Heart left ventricle (tissue), 16 donors: ENCODE measurements at regions not wholly inside any gene's neighbourhood (a gene's known extent, or its start where the extent isn't known, plus 50 kb on each side); places are given as distances from the start of the nearest gene placed in this dataset.
"Not testable (repeated sequence)": the region's sequence is repeated elsewhere in the genome, so short reads cannot be mapped to it uniquely, and the experiment has no call there.

Source experiments
- ATAC-seq, 4 donors: fragments of 200-7000 bp; cut with Tn5 transposase; one replicate each; pipeline ENCODE4 v1.9.1; 2020 to 2022; ENCODE audit warnings: moderate library complexity in 4 of 4, mild to moderate bottlenecking in 3 of 4, moderate number of reproducible peaks in 1 of 4
- DNase-seq, 5 donors: peaks; one replicate each; pipeline ENCODE4 v3.0.0-alpha.2; 2020
- H3K27ac ChIP-seq, 12 donors: fragments of 200-600 bp; sonication (generic) in 4 of 12; one replicate each; pipeline versions ENCODE4 v1.5.0 to v1.8.0; 2016 to 2022; ENCODE audit warnings: mild to moderate bottlenecking in 2 of 12
- H3K27me3 ChIP-seq, 9 donors: fragments of 200-600 bp; sonication (generic) in 2 of 9; one replicate each; pipeline versions ENCODE4 v1.5.1 to v1.8.0; 2016 to 2022; ENCODE audit warnings: mild to moderate bottlenecking in 3 of 9
- H3K36me3 ChIP-seq, 9 donors: fragments of 200-600 bp; sonication (generic) in 2 of 9; one replicate each; pipeline versions ENCODE4 v1.5.0 to v1.8.0; 2018 to 2022; ENCODE audit warnings: mild to moderate bottlenecking in 2 of 9
- H3K4me1 ChIP-seq, 12 donors: fragments of 200-600 bp; sonication (generic) in 4 of 12; one replicate each; pipeline versions ENCODE4 v1.5.0 to v1.8.0; 2016 to 2022; ENCODE audit warnings: mild to moderate bottlenecking in 3 of 12
- H3K4me3 ChIP-seq, 12 donors: fragments of 200-600 bp; sonication (generic) in 4 of 12; one replicate each; pipeline versions ENCODE4 v1.5.0 to v1.8.0; 2017 to 2022; ENCODE audit warnings: mild to moderate bottlenecking in 9 of 12, moderate library complexity in 4 of 12
- H3K9me3 ChIP-seq, 12 donors: fragments of 200-600 bp; sonication (generic) in 4 of 12; one replicate each; pipeline versions ENCODE4 v1.5.0 to v1.8.0; 2016 to 2022; ENCODE audit warnings: mild to moderate bottlenecking in 1 of 12
- POLR2A ChIP-seq, 2 donors: fragments of 450-650 bp; IDR thresholded peaks; one replicate each; pipeline ENCODE4 v1.6.1; 2017; ENCODE audit warnings: antibody characterized with exemption in 2 of 2, mild to moderate bottlenecking in 2 of 2, moderate library complexity in 2 of 2
- WGBS, 4 donors: extraction: QIAGEN DNeasy Blood & Tissue Kit in 2 of 4; methylation state at CpG; one replicate each; pipeline versions ENCODE4 v1.1.5 to v1.1.7; 2013 to 2018; 5-methylcytosine and 5-hydroxymethylcytosine counted together
- intact Hi-C, 10 donors: fragments of 100-400 bp; cut with DNase I; formaldehyde crosslinking; loops; one replicate each; pipeline versions ENCODE4 v1.11.1 to v1.14.2; 2022
- TF ChIP-seq, protein P1 (sequence below), 12 donors: fragments of 200-600 bp; sonication (generic) in 4 of 12; IDR thresholded peaks; one replicate each; pipeline versions ENCODE4 v1.5.0 to v1.8.0; 2018 to 2022; ENCODE audit warnings: antibody characterized with exemption in 12 of 12, mild to moderate bottlenecking in 5 of 12
- donor health status: ischemic (EF 13 %, LVEDD 7.1; RV severe dilation, severe dysfunction).
- donor health status: healthy with polysubstance abuse.
- donor health status: DM: no; HTN: yes; CAD: no.
- donor health status: DM: no; HTN: no; CAD: no.
- donor health status: ischemic (EF 25% LVEDD 6.9; RV normal size, moderate dysfunction).
- donor health status: ischemic (EF 25% LVEDD 5.7; RV mildly dilated, moderate dysfunction).
- donor health status: healthy.
- donor health status: DM: yes; HTN: yes; CAD: no.
- donor health status: ischemic (EF 35%, LVEDD 5.7; RV mildly dilated, moderate dysfunction).
- donor health status: nonischemic (EF 11% LVEDD 7.7; RV severe dilation, severe dysfunction).
- donor health status: DM: yes; HTN: yes; CAD: no.
- donor health status: PGD.
- donor health status: ischemic (EF 29% LVEDD 5.4; RV normal size, mild dysfunction).
- donor health status: nonischemic (EF 23%, LVEDD 6.1; RV moderate dilation, normal function).

DNA sequence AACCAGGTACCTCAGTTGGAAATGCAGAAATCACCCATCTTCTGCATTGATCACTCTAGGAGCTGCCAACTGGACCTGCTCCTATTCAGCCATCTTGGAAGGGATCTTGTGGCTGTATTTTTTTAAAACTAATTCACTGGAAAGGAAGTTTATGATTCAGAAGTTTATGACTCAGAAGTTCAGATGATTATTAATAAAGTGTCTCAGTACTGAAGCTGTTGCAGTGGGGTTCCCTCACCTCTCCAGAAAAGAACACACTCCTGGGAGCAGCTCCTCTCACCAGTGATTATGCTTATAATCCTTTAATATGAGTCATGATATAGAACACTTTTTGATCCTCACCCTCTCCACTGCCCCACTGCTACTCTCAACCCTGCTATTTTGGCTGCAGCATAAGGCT lies 291.2 kb upstream of the HS3ST5 start:
- Histone ChIP-seq H3K27me3 (no peaks in the 10 kb centered on the region), H3K9me3 (peaks cover 0 to 6% (median 0%) of the 10 kb centered on the region in 12 donors), H3K4me1 (no peaks in the 10 kb centered on the region), H3K36me3 (no peaks in the 10 kb centered on the region), H3K4me3 (no peak overlapping the region), H3K27ac (no peak overlapping the region)
- intact Hi-C loops: no loop called here
- no peak for DNase-seq
- TF ChIP-seq, protein P1, sequence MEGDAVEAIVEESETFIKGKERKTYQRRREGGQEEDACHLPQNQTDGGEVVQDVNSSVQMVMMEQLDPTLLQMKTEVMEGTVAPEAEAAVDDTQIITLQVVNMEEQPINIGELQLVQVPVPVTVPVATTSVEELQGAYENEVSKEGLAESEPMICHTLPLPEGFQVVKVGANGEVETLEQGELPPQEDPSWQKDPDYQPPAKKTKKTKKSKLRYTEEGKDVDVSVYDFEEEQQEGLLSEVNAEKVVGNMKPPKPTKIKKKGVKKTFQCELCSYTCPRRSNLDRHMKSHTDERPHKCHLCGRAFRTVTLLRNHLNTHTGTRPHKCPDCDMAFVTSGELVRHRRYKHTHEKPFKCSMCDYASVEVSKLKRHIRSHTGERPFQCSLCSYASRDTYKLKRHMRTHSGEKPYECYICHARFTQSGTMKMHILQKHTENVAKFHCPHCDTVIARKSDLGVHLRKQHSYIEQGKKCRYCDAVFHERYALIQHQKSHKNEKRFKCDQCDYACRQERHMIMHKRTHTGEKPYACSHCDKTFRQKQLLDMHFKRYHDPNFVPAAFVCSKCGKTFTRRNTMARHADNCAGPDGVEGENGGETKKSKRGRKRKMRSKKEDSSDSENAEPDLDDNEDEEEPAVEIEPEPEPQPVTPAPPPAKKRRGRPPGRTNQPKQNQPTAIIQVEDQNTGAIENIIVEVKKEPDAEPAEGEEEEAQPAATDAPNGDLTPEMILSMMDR (IDR thresholded peaks at IDR 0.05): no peak
- no peak for ATAC-seq

DNA sequence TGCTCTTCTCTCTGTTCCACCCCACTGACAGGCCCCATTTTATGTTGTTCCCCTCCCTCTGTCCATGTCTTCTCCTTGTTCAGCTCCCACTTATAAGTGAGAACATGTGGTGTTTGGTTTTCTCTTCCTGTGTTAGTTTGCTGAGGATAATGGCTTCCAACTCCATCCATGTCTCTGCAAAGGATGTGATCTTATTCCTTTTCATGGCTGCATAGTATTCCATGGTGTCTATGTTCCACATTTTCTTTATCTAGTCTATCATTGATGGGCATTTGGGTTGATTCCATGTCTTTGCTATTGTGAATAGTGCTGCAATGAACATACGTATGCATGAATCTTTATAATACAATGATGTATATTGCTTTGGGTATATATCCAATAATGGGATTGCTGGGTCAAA lies 283.4 kb upstream of the HS3ST5 start:
- H3K4me1 ChIP-seq, H3K36me3 ChIP-seq, DNase-seq, H3K27me3 ChIP-seq, H3K4me3 ChIP-seq, ATAC-seq, H3K27ac ChIP-seq, intact Hi-C loops: not testable (repeated sequence)
- peaks cover 0 to 10% (median 0%) of the 10 kb centered on the region in 12 donors for H3K9me3 ChIP-seq
- WGBS, 4 donors: 92 to 96% (median 95%) methylated on average over 1 of the region's 1 CpG

DNA sequence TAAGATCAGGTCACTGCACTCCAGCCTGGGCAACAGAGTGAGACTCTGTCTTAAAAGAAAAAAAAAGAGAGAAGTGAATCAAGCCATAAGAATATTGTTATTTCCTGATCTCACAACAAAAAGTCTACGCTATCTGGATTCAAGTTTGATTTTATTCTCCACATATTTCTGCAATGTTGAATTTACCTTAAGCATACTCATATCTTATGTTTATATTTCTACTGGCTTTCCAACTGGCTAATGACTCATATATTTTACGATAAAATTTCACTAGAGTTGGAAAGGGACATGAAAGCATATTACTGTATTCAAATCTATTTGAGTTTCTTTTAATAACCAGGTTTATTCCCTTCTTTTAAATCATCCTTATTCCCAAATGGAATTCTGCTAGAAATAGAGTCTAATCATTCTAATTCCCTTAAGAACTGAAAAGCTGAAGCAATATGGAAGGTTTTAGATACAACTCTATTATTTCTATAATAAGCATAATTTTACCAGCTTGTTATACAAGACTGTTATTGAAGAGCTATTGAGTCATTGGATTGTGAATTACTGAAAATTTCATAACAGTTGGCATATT lies 276.9 kb upstream of the HS3ST5 start:
- no peaks in the 10 kb centered on the region for H3K27me3 ChIP-seq
- intact Hi-C loops: no loop called here
- H3K36me3 ChIP-seq: no peaks in the 10 kb centered on the region
- no peak for ATAC-seq
- no peaks in the 10 kb centered on the region for H3K9me3 ChIP-seq
- WGBS, 4 donors: 79 to 87% (median 86%) methylated on average over 2 of the region's 2 CpGs
- no peaks in the 10 kb centered on the region for H3K4me1 ChIP-seq
- no peak for DNase-seq
- TF ChIP-seq, protein P1 (IDR thresholded peaks at IDR 0.05): no peak
- no peak for TF ChIP-seq POLR2A (IDR thresholded peaks at IDR 0.05)
- H3K27ac ChIP-seq: no peak overlapping the region
- no peak overlapping the region for H3K4me3 ChIP-seq

DNA sequence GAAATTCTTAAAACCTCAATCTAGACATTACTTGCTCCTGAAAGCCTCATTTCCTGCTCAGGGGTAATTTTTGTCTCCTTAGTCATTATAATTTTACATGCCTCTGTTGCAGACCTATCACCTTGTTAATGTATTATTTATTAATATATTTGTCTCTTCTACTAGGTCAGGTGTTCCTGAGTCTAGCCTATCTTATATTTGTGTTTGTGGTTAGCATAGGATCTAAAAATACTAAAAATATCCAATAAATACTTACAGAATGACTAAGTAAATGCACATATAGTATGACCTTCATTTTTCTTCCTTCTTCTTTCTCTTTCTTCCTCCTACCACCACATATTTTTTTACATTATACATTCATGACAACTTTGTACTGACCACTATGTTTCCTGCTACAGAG lies 268.9 kb upstream of the HS3ST5 start:
- TF ChIP-seq POLR2A (IDR thresholded peaks at IDR 0.05): no peak
- TF ChIP-seq, protein P1 (IDR thresholded peaks at IDR 0.05): no peak
- Histone ChIP-seq H3K9me3 (no peaks in the 10 kb centered on the region), H3K4me1 (no peaks in the 10 kb centered on the region), H3K4me3 (no peak overlapping the region), H3K27me3 (no peaks in the 10 kb centered on the region), H3K27ac (no peak overlapping the region), H3K36me3 (no peaks in the 10 kb centered on the region)
- DNase-seq: no peak
- no peak for ATAC-seq
- intact Hi-C loops: no loop called here

DNA sequence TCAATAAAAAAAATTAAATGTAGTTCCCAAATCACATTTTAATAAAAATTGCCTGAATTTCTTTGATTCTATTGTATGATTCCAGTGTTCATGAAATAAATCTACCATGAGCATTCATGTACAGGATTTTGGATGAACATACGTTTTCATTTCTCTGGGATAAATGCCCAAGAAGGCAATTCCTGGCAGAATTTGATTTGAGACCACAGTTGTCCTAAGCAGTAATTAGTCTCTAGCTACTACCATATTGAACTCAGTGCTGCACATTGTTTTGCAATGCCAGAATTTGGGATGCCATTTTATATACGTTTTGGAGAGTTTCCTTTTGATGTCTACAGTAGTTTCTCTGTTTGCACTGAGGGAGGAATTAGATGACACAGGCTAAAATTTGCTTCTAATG lies 265.3 kb upstream of the HS3ST5 start:
- WGBS, 4 donors: 65 to 74% (median 65%) methylated on average over 2 of the region's 2 CpGs
- Histone ChIP-seq H3K4me3 (no peak overlapping the region), H3K9me3 (no peaks in the 10 kb centered on the region), H3K4me1 (no peaks in the 10 kb centered on the region), H3K27me3 (no peaks in the 10 kb centered on the region), H3K36me3 (no peaks in the 10 kb centered on the region), H3K27ac (no peak overlapping the region)
- intact Hi-C loops: no loop called here
- ATAC-seq (no peak), DNase-seq (no peak)
- TF ChIP-seq, protein P1 (IDR thresholded peaks at IDR 0.05): no peak
- no peak for TF ChIP-seq POLR2A (IDR thresholded peaks at IDR 0.05)
